Erythroblast (primary cell): ENCODE measurements at regions not wholly inside any gene's neighbourhood (a gene's known extent, or its start where the extent isn't known, plus 50 kb on each side); places are given as distances from the start of the nearest gene placed in this dataset.

ENCODE experiments used
- GATA1 ChIP-seq: IDR thresholded peaks from 2 replicates; pipeline ENCODE4 v1.6.1; 2011; ENCODE audit warnings: low read depth, mild to moderate bottlenecking, control low read depth, low read length, moderate library complexity
- POLR2A ChIP-seq: IDR thresholded peaks from 2 replicates; pipeline ENCODE4 v1.6.1; 2011; ENCODE audit warnings: mild to moderate bottlenecking, low read length

GRCh38 chr6:153214436-153214835 lies 83.4 kb upstream of the RGS17 start:
- TF ChIP-seq POLR2A = no peak
- no peak for TF ChIP-seq GATA1
